GM12872 (cell line): ENCODE measurements at regions not wholly inside any gene's neighbourhood (a gene's known extent, or its start where the extent isn't known, plus 50 kb on each side); places are given as distances from the start of the nearest gene placed in this dataset.

Source experiments
- CTCF ChIP-seq: IDR thresholded peaks from 3 replicates; pipeline ENCODE4 v1.5.1; 2011; ENCODE audit warnings: low read depth, mild to moderate bottlenecking, low read length, moderate library complexity; ENCODE audit not compliant: insufficient read depth

GRCh38 chr2:204223046-204223445, 286.5 kb downstream of the ICOS start:
- TF ChIP-seq CTCF = no peak

- no peak for TF ChIP-seq CTCF
Measured at GRCh38 chr2:204223544-204223943, 287.0 kb downstream of the ICOS start.

GRCh38 chr2:204225671-204226073, 289.1 kb downstream of the ICOS start:
- no peak for TF ChIP-seq CTCF

GRCh38 chr2:204226305-204226880, 289.8 kb downstream of the ICOS start:
- no peak for TF ChIP-seq CTCF

- TF ChIP-seq CTCF = no peak
Measured at GRCh38 chr2:204228169-204228886, 291.8 kb downstream of the ICOS start.

GRCh38 chr2:204234248-204234647, 297.7 kb downstream of the ICOS start:
- no peak for TF ChIP-seq CTCF

GRCh38 chr2:204234879-204235278, 298.3 kb downstream of the ICOS start:
- TF ChIP-seq CTCF = no peak
